Stimulated activated naive B cell treated with anti-CD40 and anti-IgM and Interleukin-4, amounts not matched to agents 10 μg/mL and 1 μg/mL and 100 μg/mL, for 72 hours (primary cell): ENCODE measurements at regions not wholly inside any gene's neighbourhood (a gene's known extent, or its start where the extent isn't known, plus 50 kb on each side); places are given as distances from the start of the nearest gene placed in this dataset.

Experiments
- ATAC-seq, 2 donors: fragments of 150-1000 bp; cut with Tn5 transposase; replicated peaks; 2 replicates each; pipeline ENCODE4 v1.10.0; 2021; ENCODE audit warnings: moderate library complexity in 1 of 2
- DNase-seq: peaks from one replicate; pipeline ENCODE4 v3.0.0; 2021
- H3K27ac Mint-ChIP-seq: one replicate; pipeline ENCODE4 v1.8.0; 2022; ENCODE audit warnings: mild to moderate bottlenecking, mixed read lengths
- H3K27me3 Mint-ChIP-seq, 2 donors: one replicate each; pipeline ENCODE4 v1.8.0; 2022; ENCODE audit warnings: mixed read lengths in 2 of 2
- H3K36me3 Mint-ChIP-seq, 2 donors: one replicate each; pipeline ENCODE4 v1.8.0; 2022; ENCODE audit warnings: mixed read lengths in 2 of 2, mild to moderate bottlenecking in 1 of 2
- H3K4me1 Mint-ChIP-seq, 2 donors: one replicate each; pipeline ENCODE4 v1.8.0; 2022; ENCODE audit warnings: mixed read lengths in 2 of 2, mild to moderate bottlenecking in 1 of 2
- H3K4me3 Mint-ChIP-seq, 2 donors: one replicate each; pipeline ENCODE4 v1.8.0; 2022; ENCODE audit warnings: mild to moderate bottlenecking in 2 of 2, mixed read lengths in 2 of 2, moderate library complexity in 1 of 2
- H3K9me3 Mint-ChIP-seq, 2 donors: one replicate each; pipeline ENCODE4 v1.8.0; 2022; ENCODE audit warnings: mixed read lengths in 2 of 2, mild to moderate bottlenecking in 1 of 2

DNA sequence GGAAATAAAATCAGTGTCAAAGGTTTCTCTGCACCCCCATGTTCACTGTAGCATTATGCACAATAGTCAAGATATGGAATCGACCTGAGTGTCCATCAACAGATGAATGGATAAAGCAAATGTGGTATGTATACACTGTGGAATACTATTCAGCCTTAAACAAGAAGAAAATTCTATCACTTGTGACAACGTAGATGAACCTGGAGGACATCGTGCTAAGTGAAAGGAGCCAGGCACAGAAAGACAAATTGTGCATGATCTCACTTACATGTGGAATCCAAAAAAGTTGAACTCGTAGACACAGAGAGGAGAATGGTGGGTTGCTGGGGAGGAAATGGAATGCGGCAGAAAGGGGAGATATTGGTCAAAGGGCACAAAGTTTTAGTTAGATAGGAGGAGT lies 136.3 kb upstream of the ESR1 start:
- H3K4me3 Mint-ChIP-seq: no peak overlapping the region
- H3K9me3 Mint-ChIP-seq: peaks cover 0 to 2% of the 10 kb centered on the region in 2 donors
- no peak for ATAC-seq
- no peak overlapping the region for H3K27ac Mint-ChIP-seq
- H3K4me1 Mint-ChIP-seq: peaks cover 3 to 6% of the 10 kb centered on the region in 2 donors
- H3K36me3 Mint-ChIP-seq: no peaks in the 10 kb centered on the region
- no peak for DNase-seq
- H3K27me3 Mint-ChIP-seq: peaks cover 6 to 7% of the 10 kb centered on the region in 2 donors

DNA sequence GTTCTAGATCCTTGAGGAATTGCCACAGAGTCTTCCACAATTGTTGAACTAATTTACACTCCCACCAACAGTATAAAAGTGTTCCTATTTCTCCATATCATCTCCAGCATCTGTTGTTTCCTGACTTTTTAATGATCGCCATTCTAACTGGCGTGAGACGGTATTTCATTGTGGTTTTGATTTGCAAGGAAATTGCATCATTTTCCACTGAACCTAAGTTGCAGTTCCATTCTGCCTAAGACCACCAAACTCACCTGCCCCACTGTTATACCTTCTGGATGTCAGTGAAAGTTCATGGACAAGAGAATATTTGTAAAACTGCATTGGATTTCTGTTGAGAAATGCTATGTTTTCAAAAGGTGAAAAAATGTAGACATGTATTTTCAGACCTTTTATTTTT lies 132.9 kb upstream of the ESR1 start:
- ATAC-seq (no peak), DNase-seq (no peak)
- peaks cover 6% of the 10 kb centered on the region in 2 donors for H3K4me1 Mint-ChIP-seq
- no peaks in the 10 kb centered on the region for H3K36me3 Mint-ChIP-seq
- H3K27me3 Mint-ChIP-seq: peaks cover 0 to 7% of the 10 kb centered on the region in 2 donors
- H3K9me3 Mint-ChIP-seq: peaks cover 0 to 2% of the 10 kb centered on the region in 2 donors
- H3K4me3 Mint-ChIP-seq: no peak overlapping the region
- H3K27ac Mint-ChIP-seq: no peak overlapping the region

DNA sequence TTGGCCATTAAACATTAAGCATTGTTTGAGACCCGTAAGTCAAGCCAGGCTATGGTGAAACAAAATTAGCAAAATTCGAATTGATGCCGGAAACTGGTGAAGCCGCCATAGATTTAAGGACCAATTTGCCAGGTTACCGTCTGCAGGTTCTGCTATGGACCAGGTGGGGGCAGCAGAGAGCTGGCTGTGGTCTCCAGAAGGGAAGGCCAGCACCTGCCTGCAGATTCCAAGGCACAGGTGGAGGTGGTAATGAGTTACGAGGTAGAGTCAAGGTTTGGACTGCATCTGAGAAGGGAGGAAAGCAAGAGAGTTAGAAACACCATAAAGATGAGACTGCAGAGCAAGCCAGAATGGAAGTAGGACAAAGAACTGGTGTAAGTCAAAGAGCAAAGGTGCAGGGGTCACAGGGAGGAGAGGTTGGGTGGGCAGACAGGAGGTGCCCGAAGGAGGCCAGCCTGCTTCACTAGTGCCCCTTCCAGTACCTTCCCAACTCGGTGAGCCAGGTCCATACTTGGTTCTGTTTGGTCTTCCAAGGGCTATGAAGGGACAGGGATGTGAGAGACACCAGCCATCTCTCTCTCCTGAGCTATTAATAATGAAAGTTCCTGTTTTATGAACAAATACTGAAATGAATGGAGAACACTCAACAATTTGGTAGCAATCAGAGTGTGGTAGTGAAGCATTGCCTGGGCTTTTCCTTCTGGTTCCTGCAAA lies 131.6 kb upstream of the ESR1 start:
- H3K27ac Mint-ChIP-seq: no peak overlapping the region
- H3K9me3 Mint-ChIP-seq: peaks cover 0 to 2% of the 10 kb centered on the region in 2 donors
- peaks cover 8 to 9% of the 10 kb centered on the region in 2 donors for H3K4me1 Mint-ChIP-seq
- ATAC-seq: peak; percentile 73 to 82
- H3K4me3 Mint-ChIP-seq: no peak overlapping the region
- DNase-seq: no peak
- H3K36me3 Mint-ChIP-seq: no peaks in the 10 kb centered on the region
- H3K27me3 Mint-ChIP-seq: peaks cover under 1 to 9% of the 10 kb centered on the region in 2 donors

DNA sequence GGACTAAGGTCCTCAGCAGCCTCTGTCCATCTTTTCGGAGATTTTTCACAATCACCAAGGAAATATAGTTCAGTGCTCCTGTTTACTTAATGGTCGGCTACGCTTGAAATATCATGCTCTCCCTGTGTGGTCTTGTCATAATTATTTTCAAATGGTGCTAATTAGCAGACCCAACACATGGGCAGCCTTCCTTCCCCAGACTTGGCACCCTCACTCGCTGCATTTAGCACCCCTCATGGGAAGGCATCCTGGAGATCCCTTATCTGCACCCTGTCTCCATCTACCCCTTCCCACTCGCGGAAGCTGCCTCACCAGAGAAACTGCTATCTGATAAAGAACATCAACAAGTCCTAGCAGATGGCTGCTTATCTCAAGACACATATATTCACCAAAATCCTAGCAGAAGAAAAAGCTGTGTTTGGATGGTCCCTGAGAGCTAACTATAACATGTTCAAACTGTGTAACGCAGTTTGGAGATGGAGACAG lies 131.0 kb upstream of the ESR1 start:
- H3K4me1 Mint-ChIP-seq: peaks cover 13 to 14% of the 10 kb centered on the region in 2 donors

DNA sequence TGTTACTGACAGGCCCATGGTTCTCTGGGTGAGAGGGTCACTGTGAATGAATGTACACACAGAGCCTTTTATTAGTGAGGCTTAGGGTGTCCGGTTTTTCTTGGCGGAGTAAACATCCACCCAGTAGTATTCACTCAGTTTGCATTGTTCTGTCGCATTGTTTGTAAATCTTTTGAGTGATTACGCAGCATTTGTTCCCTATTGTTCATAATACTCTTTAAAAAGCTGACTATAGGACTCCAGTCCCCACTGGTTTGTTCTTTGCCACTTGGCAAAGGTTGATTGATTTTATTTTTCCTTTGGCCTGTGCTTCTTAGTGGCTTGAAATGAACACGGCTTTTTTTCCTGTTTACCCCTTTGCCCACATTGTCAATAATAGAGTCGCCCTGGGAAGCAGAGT lies 130.1 kb upstream of the ESR1 start:
- Mint-ChIP-seq H3K27ac (no peak overlapping the region), H3K9me3 (no peaks in the 10 kb centered on the region), H3K4me1 (peaks cover 20 to 23% of the 10 kb centered on the region in 2 donors), H3K27me3 (peaks cover 10 to 13% of the 10 kb centered on the region in 2 donors), H3K36me3 (no peaks in the 10 kb centered on the region), H3K4me3 (no peak overlapping the region)
- ATAC-seq (no peak), DNase-seq (no peak)

More for the DNA sequence above, 131.0 kb upstream of the ESR1 start:
- Mint-ChIP-seq H3K36me3 (no peaks in the 10 kb centered on the region), H3K9me3 (no peaks in the 10 kb centered on the region), H3K27ac (no peak overlapping the region), H3K4me3 (no peak overlapping the region), H3K27me3 (peaks cover 7 to 10% of the 10 kb centered on the region in 2 donors)
- DNase-seq (no peak), ATAC-seq (no peak)

DNA sequence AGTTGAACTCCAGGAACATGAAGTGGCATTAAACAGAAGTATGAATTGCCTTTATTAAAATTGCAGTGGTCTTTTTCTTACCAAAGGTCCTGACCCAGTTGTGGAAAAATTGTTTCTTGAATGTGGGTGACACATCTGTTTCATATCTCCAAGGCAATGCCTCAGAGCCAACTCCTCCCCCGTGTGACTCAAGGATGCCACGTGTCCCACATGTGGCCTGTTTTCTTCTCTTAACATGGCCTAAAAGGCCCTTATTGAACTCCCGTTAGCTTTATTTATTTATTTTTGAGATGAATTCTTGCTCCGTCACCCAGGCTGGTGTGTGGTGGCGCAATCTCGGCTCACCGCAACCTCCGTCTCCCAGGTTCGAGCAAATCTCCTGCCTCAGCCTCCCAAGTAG lies 128.4 kb upstream of the ESR1 start:
- H3K4me1 Mint-ChIP-seq: peaks cover 20 to 23% of the 10 kb centered on the region in 2 donors
- H3K4me3 Mint-ChIP-seq: no peak overlapping the region
- ATAC-seq: peak in 1 of 2 donors; percentile 33
- H3K27ac Mint-ChIP-seq: no peak overlapping the region
- peaks cover 10 to 16% of the 10 kb centered on the region in 2 donors for H3K27me3 Mint-ChIP-seq
- no peak for DNase-seq
- no peaks in the 10 kb centered on the region for H3K9me3 Mint-ChIP-seq
- no peaks in the 10 kb centered on the region for H3K36me3 Mint-ChIP-seq

DNA sequence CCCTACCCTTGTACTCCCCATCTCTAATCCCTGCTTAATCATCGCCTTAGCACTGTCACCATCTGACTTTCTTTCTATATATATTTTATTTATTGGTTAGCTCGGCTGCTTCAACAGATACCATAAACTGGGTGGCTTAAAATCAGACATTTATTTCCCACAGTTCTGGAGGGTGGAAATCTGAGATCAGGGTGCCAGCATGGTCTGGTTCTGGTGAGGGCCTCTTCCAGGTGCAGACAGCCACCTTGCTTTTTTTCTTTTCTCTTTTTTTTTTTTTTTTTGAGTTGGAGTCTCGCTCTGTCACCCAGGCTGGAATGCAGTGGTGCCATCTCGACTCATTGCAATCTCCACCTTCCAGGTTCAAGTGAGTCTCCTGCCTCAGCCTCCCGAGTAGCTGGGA lies 127.5 kb upstream of the ESR1 start:
- H3K4me1 Mint-ChIP-seq: peaks cover 20 to 23% of the 10 kb centered on the region in 2 donors
- H3K36me3 Mint-ChIP-seq: no peaks in the 10 kb centered on the region
- DNase-seq (no peak), ATAC-seq (no peak)
- no peak overlapping the region for H3K4me3 Mint-ChIP-seq
- no peaks in the 10 kb centered on the region for H3K9me3 Mint-ChIP-seq
- H3K27ac Mint-ChIP-seq: no peak overlapping the region
- peaks cover 10 to 19% of the 10 kb centered on the region in 2 donors for H3K27me3 Mint-ChIP-seq

DNA sequence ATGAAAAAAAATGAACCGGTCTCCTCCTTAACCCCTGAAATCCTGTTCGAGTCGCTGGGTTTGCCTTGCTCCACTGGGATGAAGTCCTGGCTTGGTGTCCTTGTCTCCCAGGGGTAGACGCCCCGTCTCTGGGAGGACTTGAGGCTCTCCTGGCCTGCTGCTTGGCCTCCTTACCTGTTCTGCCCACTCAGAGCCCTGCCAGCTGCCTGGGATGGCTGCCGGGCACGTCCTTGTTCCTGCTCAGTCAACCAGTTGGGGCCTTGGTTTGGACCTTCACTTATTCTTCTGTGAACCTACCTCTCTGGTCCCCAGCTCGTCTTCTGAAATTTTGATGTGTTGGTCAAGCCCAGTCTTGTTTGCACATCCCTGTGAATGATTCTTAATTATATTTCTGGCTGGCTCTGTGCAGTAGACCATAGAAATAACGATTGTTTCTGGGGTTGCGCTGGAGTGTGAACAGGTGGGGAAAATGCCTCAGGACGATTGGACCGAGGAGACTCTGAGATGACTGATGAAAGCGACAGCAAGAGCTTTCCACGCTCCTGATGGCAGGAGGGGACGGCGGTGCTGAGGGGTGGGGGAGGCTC lies 126.5 kb upstream of the ESR1 start:
- ATAC-seq (no peak), DNase-seq (no peak)
- Mint-ChIP-seq H3K27me3 (peaks cover 10 to 15% of the 10 kb centered on the region in 2 donors), H3K4me3 (peak overlapping the region in 1 of 2 donors; percentile 79), H3K9me3 (no peaks in the 10 kb centered on the region), H3K4me1 (peaks cover 17 to 18% of the 10 kb centered on the region in 2 donors), H3K36me3 (no peaks in the 10 kb centered on the region), H3K27ac (no peak overlapping the region)

DNA sequence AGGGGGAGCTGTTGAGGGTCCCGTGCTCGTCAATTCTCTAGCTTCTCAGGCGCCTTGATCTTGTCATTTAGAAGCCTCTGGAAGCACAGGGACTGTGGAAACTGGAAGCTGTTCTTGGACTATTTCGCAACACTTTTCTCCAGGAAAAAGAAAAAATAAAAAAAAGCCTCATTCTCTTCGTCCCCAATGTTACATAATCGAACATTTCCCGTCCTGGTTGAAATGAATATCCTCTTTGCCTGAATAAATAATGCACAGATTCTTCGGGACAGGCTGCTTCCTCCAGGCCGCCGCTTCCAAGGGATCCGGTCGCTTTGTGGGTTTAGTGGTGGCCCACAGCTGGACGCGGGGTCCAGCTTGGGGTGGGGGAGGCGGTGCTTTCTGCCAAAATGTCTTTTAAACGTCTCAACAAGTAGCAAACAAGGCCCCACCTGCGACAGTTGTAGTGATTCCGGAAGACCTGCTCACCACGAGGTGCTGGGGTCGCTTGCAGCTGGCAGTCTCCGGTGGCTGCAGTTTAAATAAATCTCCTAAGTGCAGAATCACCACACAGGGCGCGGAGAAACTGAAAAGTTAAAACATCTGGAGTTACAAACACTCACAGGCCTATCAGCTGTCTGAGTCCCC lies 125.9 kb upstream of the ESR1 start:
- ATAC-seq (peak; percentile 65 to 69), DNase-seq (no peak)
- Mint-ChIP-seq H3K4me3 (peak overlapping the region; percentile 61 to 79), H3K4me1 (peaks cover 15 to 17% of the 10 kb centered on the region in 2 donors), H3K27ac (peak overlapping the region; percentile 38), H3K9me3 (no peaks in the 10 kb centered on the region), H3K27me3 (peaks cover 10 to 15% of the 10 kb centered on the region in 2 donors), H3K36me3 (no peaks in the 10 kb centered on the region)

DNA sequence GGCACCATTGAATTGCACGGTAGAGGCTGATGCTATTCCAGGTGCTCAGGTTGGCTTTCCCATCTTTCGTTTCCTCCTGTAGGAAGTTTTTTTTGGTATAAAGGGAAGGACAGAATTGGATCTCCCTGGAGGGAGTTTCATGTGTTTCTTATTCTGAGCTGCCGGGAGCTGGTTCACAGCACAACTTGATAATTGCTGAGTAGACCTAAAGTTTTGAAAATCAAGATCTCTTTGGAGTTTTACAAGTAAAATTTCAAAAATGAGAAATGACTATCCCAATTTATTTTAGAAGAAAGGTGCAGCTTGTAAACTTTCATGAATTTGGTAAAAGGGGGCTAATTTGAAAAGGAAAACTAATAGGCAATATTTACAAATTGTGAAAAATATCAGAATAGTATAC lies 125.2 kb upstream of the ESR1 start:
- Mint-ChIP-seq H3K27ac (no peak overlapping the region), H3K9me3 (no peaks in the 10 kb centered on the region), H3K27me3 (peaks cover 10 to 15% of the 10 kb centered on the region in 2 donors), H3K4me3 (no peak overlapping the region), H3K4me1 (peaks cover 14 to 17% of the 10 kb centered on the region in 2 donors), H3K36me3 (no peaks in the 10 kb centered on the region)
- no peak for ATAC-seq
- no peak for DNase-seq

DNA sequence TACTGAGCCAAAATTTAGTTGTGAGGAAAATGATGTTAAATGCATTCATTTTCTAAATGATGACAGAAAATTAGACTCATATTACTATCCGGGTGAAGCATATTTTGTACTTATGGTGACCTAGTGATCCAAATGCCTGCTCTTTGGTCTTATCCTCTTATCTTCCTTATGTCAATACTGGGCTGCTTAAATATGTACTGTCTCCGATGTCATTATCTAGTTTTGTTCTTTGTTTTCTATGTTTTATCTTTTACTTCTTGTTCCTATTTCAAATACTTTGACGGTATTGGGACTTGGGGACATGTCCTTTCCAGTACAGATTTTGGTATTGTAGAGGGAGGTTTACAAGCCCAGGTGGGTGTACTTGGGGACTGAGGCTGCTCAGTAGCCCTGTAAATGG lies 124.6 kb upstream of the ESR1 start:
- ATAC-seq (no peak), DNase-seq (no peak)
- no peak overlapping the region for H3K4me3 Mint-ChIP-seq
- peaks cover 10 to 15% of the 10 kb centered on the region in 2 donors for H3K27me3 Mint-ChIP-seq
- no peaks in the 10 kb centered on the region for H3K9me3 Mint-ChIP-seq
- no peak overlapping the region for H3K27ac Mint-ChIP-seq
- no peaks in the 10 kb centered on the region for H3K36me3 Mint-ChIP-seq
- H3K4me1 Mint-ChIP-seq: peaks cover 14 to 17% of the 10 kb centered on the region in 2 donors

DNA sequence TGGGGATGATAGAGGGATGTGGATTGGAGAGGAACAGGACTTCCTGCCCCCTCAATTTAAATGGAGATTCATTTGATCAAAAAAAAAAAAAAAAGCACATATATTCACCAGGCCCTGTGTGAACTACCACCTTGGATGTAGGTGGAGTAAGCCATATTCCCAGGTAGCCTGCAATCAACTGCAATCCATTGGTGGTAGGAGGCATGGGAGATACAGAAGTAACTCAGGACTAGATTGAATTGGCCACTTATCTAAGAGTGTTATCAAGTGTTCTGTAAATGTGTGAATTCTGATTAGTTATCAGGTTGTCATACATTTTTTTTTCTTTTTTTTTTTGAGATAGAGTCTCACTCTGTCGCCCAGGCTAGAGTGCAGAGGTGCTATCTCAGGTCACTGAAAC lies 124.1 kb upstream of the ESR1 start:
- Mint-ChIP-seq H3K4me1 (peaks cover 14 to 17% of the 10 kb centered on the region in 2 donors), H3K27me3 (peaks cover 10 to 15% of the 10 kb centered on the region in 2 donors), H3K36me3 (no peaks in the 10 kb centered on the region), H3K9me3 (no peaks in the 10 kb centered on the region), H3K27ac (no peak overlapping the region), H3K4me3 (no peak overlapping the region)
- DNase-seq: no peak
- ATAC-seq: no peak

DNA sequence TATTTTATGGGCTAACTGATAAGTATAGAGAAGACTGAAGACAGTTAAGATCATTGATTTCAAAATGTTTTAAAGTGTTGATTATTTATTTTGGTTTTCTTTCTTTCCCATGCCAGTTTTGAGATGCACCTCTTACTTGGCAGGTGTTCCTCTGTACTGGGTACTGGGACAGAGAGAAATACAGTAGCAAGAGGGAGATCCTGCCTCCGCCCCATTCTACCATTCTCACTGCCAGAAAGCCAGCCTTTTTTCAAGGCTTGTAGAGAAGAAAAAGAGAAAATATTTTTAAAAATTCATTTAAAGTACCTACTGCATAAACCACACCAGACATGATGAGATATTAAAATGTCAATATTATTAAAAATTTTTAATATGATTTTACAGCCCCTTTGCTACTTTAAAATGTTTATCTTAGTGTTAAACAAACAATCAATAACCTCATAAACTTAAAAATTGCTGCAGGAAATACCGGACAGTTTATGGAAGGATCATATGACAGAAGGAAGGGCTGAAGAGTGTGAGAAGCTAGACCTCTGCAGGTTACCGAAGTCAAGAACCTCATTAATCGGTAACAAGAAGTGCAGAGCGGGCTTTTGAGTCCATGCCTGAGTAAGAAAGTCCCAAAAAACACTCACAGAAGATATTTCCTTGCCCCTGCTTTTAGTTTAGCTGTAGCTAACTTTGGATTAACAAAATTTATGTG lies 117.8 kb upstream of the ESR1 start:
- Mint-ChIP-seq H3K36me3 (peaks cover 0 to 15% of the 10 kb centered on the region in 2 donors), H3K9me3 (peaks cover 0 to 2% of the 10 kb centered on the region in 2 donors), H3K4me1 (peaks cover 18 to 30% of the 10 kb centered on the region in 2 donors), H3K27ac (peak overlapping the region; percentile 84), H3K4me3 (peak overlapping the region; percentile 68 to 73), H3K27me3 (no peaks in the 10 kb centered on the region)
- no peak for DNase-seq
- ATAC-seq: no peak

DNA sequence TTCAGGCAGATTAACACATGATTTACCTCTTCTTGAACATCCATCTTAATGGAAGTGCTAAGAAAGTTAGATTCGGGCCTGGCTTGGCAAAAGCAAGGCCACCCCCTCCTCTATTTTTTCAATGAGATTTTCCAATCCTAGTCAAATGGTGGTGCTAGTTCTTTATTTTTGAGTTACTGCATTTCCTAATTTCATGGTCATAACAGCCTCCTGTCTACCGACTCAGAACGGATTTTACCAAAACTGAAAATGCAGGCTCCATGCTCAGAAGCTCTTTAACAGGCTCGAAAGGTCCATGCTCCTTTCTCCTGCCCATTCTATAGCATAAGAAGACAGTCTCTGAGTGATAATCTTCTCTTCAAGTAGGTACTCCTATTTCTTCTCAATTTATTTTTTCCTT lies 117.2 kb upstream of the ESR1 start:
- peaks cover 0 to 15% of the 10 kb centered on the region in 2 donors for H3K36me3 Mint-ChIP-seq
- DNase-seq: no peak
- no peaks in the 10 kb centered on the region for H3K27me3 Mint-ChIP-seq
- peak overlapping the region; percentile 84 for H3K27ac Mint-ChIP-seq
- peak; percentile 54 to 62 for ATAC-seq
- peaks cover 0 to 2% of the 10 kb centered on the region in 2 donors for H3K9me3 Mint-ChIP-seq
- H3K4me1 Mint-ChIP-seq: peaks cover 20 to 30% of the 10 kb centered on the region in 2 donors
- H3K4me3 Mint-ChIP-seq: peak overlapping the region; percentile 68 to 73
